ENCODE measurements at regions not wholly inside any gene's neighbourhood (a gene's known extent, or its start where the extent isn't known, plus 50 kb on each side); places are given as distances from the start of the nearest gene placed in this dataset.

DNA sequence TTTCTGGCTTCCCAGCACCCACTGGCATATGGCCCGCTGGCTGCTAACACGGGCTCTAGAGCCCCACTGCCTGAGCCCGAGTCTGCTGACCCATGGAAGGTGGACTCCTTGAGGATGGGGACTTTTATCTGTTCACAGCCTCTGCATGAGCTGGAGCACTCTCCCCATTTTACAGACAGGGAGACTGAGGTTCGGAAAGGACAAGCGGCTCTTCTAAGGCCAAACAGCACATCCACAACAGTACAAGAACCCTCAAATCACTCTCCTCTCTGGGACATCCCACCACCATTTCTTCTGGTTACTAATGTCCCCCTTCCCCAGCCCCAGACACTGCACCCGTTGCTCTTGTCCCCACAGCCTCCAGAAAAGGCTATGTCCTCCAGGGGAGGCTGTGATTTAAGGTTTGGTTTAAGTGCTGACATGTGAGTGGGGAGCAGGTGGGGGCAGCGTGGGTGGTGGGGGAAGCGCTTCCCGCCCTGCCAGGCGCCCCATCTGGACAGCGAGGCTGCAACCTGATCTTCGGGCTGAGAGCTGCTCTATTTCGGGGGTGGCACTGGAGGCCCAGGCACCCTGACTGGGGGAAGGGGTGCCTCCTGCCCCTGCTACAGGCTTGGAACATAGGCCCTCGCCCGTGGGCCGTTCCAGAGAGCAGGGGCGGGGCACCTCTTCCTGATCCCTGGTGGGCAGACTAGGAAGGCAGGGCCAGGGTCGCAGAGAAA lies 104.8 kb upstream of the WNT4 start:
- Histone ChIP-seq H3K4me3 (no peak overlapping the region), H3K9me3 (ENCODE audit: insufficient read depth, low read depth) (no peaks in the 10 kb centered on the region), H3K27me3 (ENCODE audit: insufficient read depth, low read depth) (no peaks in the 10 kb centered on the region), H4K20me1 (ENCODE audit: insufficient read depth) (no peaks in the 10 kb centered on the region), H3K79me2 (ENCODE audit: low read depth) (no peaks in the 10 kb centered on the region), H3K4me2 (no peak overlapping the region), H3K9me2 (ENCODE audit: insufficient read depth) (no peaks in the 10 kb centered on the region), H3K4me1 (replicated peaks; ENCODE audit: insufficient read depth) (peaks cover 29% of the 10 kb centered on the region), H3K36me3 (ENCODE audit: low read depth) (no peaks in the 10 kb centered on the region), H3F3A (ENCODE audit: insufficient read depth, low read depth) (peaks cover 9% of the 10 kb centered on the region; the same call in 1 of the 2 replicates), H3K27ac (no peak overlapping the region), H2AFZ (no peak overlapping the region)
- BruUV-seq (replicated peaks) = no TSS peak
- TF ChIP-seq, protein P1, sequence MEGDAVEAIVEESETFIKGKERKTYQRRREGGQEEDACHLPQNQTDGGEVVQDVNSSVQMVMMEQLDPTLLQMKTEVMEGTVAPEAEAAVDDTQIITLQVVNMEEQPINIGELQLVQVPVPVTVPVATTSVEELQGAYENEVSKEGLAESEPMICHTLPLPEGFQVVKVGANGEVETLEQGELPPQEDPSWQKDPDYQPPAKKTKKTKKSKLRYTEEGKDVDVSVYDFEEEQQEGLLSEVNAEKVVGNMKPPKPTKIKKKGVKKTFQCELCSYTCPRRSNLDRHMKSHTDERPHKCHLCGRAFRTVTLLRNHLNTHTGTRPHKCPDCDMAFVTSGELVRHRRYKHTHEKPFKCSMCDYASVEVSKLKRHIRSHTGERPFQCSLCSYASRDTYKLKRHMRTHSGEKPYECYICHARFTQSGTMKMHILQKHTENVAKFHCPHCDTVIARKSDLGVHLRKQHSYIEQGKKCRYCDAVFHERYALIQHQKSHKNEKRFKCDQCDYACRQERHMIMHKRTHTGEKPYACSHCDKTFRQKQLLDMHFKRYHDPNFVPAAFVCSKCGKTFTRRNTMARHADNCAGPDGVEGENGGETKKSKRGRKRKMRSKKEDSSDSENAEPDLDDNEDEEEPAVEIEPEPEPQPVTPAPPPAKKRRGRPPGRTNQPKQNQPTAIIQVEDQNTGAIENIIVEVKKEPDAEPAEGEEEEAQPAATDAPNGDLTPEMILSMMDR (conservative IDR thresholded peaks at IDR 0.05) = no peak
- TF ChIP-seq EZH2 (IDR thresholded peaks at IDR 0.05; ENCODE audit: low read depth) = no peak
- POLR2A ChIA-PET (ENCODE audit: unreplicated experiment) = interaction anchor here (0.6 kb wide), 1 partner anchor 136 kb away, joined by 3 read pairs; no protein-coding TSS in a partner anchor
- DNase-seq = no peak
- CTCF ChIA-PET = no interaction called here
- intact Hi-C loops (cut with micrococcal nuclease; ENCODE audit: unreplicated experiment) = no loop called here

DNA sequence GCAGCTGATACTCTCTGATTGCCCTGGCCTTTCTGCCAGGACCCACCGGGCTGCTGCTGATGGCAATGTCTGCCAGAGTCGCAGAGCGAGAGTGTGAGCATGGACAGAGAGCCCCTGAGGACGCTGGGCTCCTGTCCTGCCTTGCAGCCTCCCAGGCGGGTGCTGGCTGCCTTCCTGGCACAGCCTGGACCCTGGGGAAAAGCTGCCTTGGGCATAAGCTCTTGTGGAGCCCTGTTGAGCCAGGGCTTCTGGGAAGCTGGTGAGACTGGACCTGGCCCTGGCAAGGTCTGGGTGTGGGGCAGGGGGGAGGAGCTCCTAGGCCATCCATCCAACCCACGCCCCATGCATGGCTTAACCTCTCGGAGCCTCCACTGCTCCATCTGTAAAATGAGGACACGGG lies 105.8 kb upstream of the WNT4 start:
- no peak overlapping the region for H3K4me2 ChIP-seq
- BruUV-seq (replicated peaks) = no TSS peak
- no peaks in the 10 kb centered on the region for H3K36me3 ChIP-seq (ENCODE audit: low read depth)
- no peaks in the 10 kb centered on the region for H3K9me2 ChIP-seq (ENCODE audit: insufficient read depth)
- peaks cover 40% of the 10 kb centered on the region for H3K4me1 ChIP-seq (replicated peaks; ENCODE audit: insufficient read depth)
- peaks cover 9% of the 10 kb centered on the region; the same call in 1 of the 2 replicates for H3F3A ChIP-seq (ENCODE audit: insufficient read depth, low read depth)
- ChIA-PET CTCF (no interaction called here), POLR2A (ENCODE audit: unreplicated experiment) (no interaction called here)
- no peaks in the 10 kb centered on the region for H4K20me1 ChIP-seq (ENCODE audit: insufficient read depth)
- TF ChIP-seq, protein P1 (conservative IDR thresholded peaks at IDR 0.05) = no peak
- no peak for TF ChIP-seq EZH2 (IDR thresholded peaks at IDR 0.05; ENCODE audit: low read depth)
- H3K27ac ChIP-seq = no peak overlapping the region
- no peak overlapping the region for H3K4me3 ChIP-seq
- H3K27me3 ChIP-seq (ENCODE audit: insufficient read depth, low read depth) = no peaks in the 10 kb centered on the region
- no peaks in the 10 kb centered on the region for H3K79me2 ChIP-seq (ENCODE audit: low read depth)
- no peak for DNase-seq
- H2AFZ ChIP-seq = no peak overlapping the region
- H3K9me3 ChIP-seq (ENCODE audit: insufficient read depth, low read depth) = no peaks in the 10 kb centered on the region
- intact Hi-C loops (cut with micrococcal nuclease; ENCODE audit: unreplicated experiment) = no loop called here

DNA sequence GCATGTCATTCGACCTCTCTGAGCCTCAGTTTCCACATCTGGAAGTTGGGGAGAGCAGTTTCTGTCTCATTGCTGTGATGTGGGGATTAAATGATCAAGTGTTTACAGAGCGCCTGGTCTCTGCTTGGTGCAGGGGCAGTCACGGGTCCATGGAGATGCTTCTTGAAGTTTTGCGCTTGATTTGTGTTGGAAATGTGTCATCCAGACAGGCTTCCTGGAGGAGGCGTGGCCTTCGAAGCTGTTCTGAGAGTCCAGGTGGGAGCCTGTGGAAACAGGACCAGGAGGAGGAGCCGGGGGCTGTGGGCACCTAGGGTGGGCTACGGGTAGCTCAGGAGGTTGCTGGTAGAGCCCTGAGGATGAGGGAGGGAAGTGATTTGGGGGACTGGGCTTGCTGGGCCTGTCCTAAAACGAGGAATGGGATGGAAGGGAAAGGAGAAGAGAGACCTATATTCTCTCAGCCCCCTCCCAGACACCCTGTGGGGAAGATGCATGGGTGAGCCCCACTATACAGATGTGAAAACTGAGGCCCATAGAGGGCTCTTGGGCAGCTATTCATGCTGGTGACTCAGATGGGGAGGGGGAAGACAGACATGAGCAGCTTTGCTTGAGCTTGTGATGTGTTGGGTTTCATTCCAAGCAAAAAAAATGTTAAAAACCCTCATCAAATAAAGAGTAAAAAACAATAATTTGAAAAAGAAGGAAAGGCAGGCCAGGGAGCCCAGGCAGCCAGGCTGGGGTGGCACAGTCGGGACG lies 107.2 kb upstream of the WNT4 start:
- no TSS peak for BruUV-seq (replicated peaks)
- Histone ChIP-seq H3K9me2 (ENCODE audit: insufficient read depth) (no peaks in the 10 kb centered on the region), H3K27me3 (ENCODE audit: insufficient read depth, low read depth) (no peaks in the 10 kb centered on the region), H3K9me3 (ENCODE audit: insufficient read depth, low read depth) (no peaks in the 10 kb centered on the region), H3F3A (ENCODE audit: insufficient read depth, low read depth) (peaks cover 9% of the 10 kb centered on the region; the same call in 1 of the 2 replicates), H3K27ac (no peak overlapping the region), H3K36me3 (ENCODE audit: low read depth) (no peaks in the 10 kb centered on the region), H3K4me2 (peak overlapping the region; percentile 49), H2AFZ (no peak overlapping the region), H4K20me1 (ENCODE audit: insufficient read depth) (no peaks in the 10 kb centered on the region), H3K79me2 (ENCODE audit: low read depth) (no peaks in the 10 kb centered on the region), H3K4me1 (replicated peaks; ENCODE audit: insufficient read depth) (peaks cover 42% of the 10 kb centered on the region), H3K4me3 (no peak overlapping the region)
- ChIA-PET POLR2A (ENCODE audit: unreplicated experiment) (interaction anchor here (0.6 kb wide), 1 partner anchor 20 kb away, joined by 3 read pairs; no protein-coding TSS in a partner anchor), CTCF (no interaction called here)
- no peak for TF ChIP-seq EZH2 (IDR thresholded peaks at IDR 0.05; ENCODE audit: low read depth)
- TF ChIP-seq, protein P1 (conservative IDR thresholded peaks at IDR 0.05) = no peak
- intact Hi-C loops (cut with micrococcal nuclease; ENCODE audit: unreplicated experiment) = no loop called here
- no peak for DNase-seq

All from PC-9 (cell line).